Astrocyte (in vitro differentiated cells and primary cell): ENCODE measurements at regions not wholly inside any gene's neighbourhood (a gene's known extent, or its start where the extent isn't known, plus 50 kb on each side); places are given as distances from the start of the nearest gene placed in this dataset.
"Not testable (repeated sequence)": the region's sequence is repeated elsewhere in the genome, so short reads cannot be mapped to it uniquely, and the experiment has no call there.

ENCODE experiments used
- CTCF ChIP-seq: IDR thresholded peaks from 2 replicates; pipeline ENCODE4 v1.5.1; 2011; ENCODE audit warnings: low read depth, mild to moderate bottlenecking, inconsistent platforms, low read length, moderate library complexity; ENCODE audit not compliant: insufficient read depth
- EZH2 ChIP-seq: IDR thresholded peaks from 2 replicates; pipeline ENCODE4 v1.6.1; 2012; ENCODE audit warnings: mild to moderate bottlenecking, low read length, inconsistent platforms; ENCODE audit not compliant: insufficient read depth

- not testable (repeated sequence) for TF ChIP-seq CTCF, EZH2
These were observed 69.2 kb downstream of the ASCL1 start for GRCh38 chr12:103026643-103027042.
